ENCODE measurements at regions not wholly inside any gene's neighbourhood (a gene's known extent, or its start where the extent isn't known, plus 50 kb on each side); places are given as distances from the start of the nearest gene placed in this dataset.

GRCh38 chr20:50314678-50315335, 124.2 kb downstream of the CEBPB start:
- DNase-seq: no peak

GRCh38 chr20:50315586-50316551, 125.2 kb downstream of the CEBPB start:
- DNase-seq: no peak

- DNase-seq: no peak
Observed at GRCh38 chr20:50317116-50317515, 126.5 kb downstream of the CEBPB start.

- DNase-seq: no peak
Observed at GRCh38 chr20:50317609-50318008, 127.0 kb downstream of the CEBPB start.

GRCh38 chr20:50318710-50319109, 128.1 kb downstream of the CEBPB start:
- no peak for DNase-seq

- DNase-seq: no peak
Observed at GRCh38 chr20:50320005-50320900, 129.6 kb downstream of the CEBPB start.

- peak; percentile 84 for DNase-seq
Observed at GRCh38 chr20:50320901-50321796, 130.5 kb downstream of the CEBPB start.

GRCh38 chr20:50321797-50322480, 131.3 kb downstream of the CEBPB start:
- no peak for DNase-seq

GRCh38 chr20:50322703-50323131, 132.1 kb downstream of the CEBPB start:
- no peak for DNase-seq

- DNase-seq: no peak
Observed at GRCh38 chr20:50323209-50323608, 132.6 kb downstream of the CEBPB start.

- no peak for DNase-seq
Observed at GRCh38 chr20:50323777-50324775, 133.4 kb downstream of the CEBPB start.

GRCh38 chr20:50325215-50325614, 134.6 kb downstream of the CEBPB start:
- DNase-seq: no peak

GRCh38 chr20:50325651-50326050, 135.0 kb downstream of the CEBPB start:
- no peak for DNase-seq

GRCh38 chr20:50327666-50328065, 137.0 kb downstream of the CEBPB start:
- DNase-seq: no peak

- no peak for DNase-seq
Observed at GRCh38 chr20:50328222-50328979, 137.8 kb downstream of the CEBPB start.

- DNase-seq: no peak
Observed at GRCh38 chr20:50328996-50329898, 138.6 kb downstream of the CEBPB start.

GRCh38 chr20:50329981-50330503, 139.4 kb downstream of the CEBPB start:
- no peak for DNase-seq

Measured in fibroblast of skin of right quadriceps (primary cell).